MCF 10A (cell line): ENCODE measurements at regions not wholly inside any gene's neighbourhood (a gene's known extent, or its start where the extent isn't known, plus 50 kb on each side); places are given as distances from the start of the nearest gene placed in this dataset.

Experiments used
- BruUV-seq: library from RNA; stranded (reverse); fragments of 400-500 nt; replicated peaks from 2 replicates; lab custom pipeline; 2021; lab: Mats Ljungman, UMichigan
- CTCF ChIA-PET: fragments of 300-600 bp; sonication (Branson Sonifier 250); formaldehyde crosslinking; extraction: SDS; loops from one replicate; lab custom pipeline; 2021; ENCODE audit warnings: antibody characterized with exemption, inconsistent platforms; lab: Yijun Ruan, JAX
- POLR2A ChIA-PET: fragments of 300-600, 350-650 bp; sonication (Branson Sonifier 250); formaldehyde crosslinking; extraction: SDS; loops from one replicate; lab custom pipeline; 2020; ENCODE audit warnings: antibody characterized with exemption, inconsistent platforms; lab: Yijun Ruan, JAX
- DNase-seq: peaks from one replicate; pipeline ENCODE4 v3.0.0-alpha.2; 2018; ENCODE audit not compliant: unreplicated experiment
- H3K27ac Mint-ChIP-seq: one replicate; pipeline ENCODE4 v1.8.0; 2022; ENCODE audit warnings: mild to moderate bottlenecking, low read depth, mixed read lengths; ENCODE audit not compliant: unreplicated experiment
- H3K27me3 Mint-ChIP-seq: one replicate; pipeline ENCODE4 v1.8.0; 2022; ENCODE audit warnings: mixed read lengths; ENCODE audit not compliant: insufficient read depth, unreplicated experiment
- H3K36me3 Mint-ChIP-seq: one replicate; pipeline ENCODE4 v1.8.0; 2022; ENCODE audit warnings: mild to moderate bottlenecking, moderate library complexity, mixed read lengths; ENCODE audit not compliant: insufficient read depth, unreplicated experiment
- H3K4me1 Mint-ChIP-seq: one replicate; pipeline ENCODE4 v1.8.0; 2022; ENCODE audit warnings: mixed read lengths; ENCODE audit not compliant: insufficient read depth, unreplicated experiment
- H3K4me3 Mint-ChIP-seq: one replicate; pipeline ENCODE4 v1.8.0; 2022; ENCODE audit warnings: mild to moderate bottlenecking, moderate library complexity, mixed read lengths; ENCODE audit not compliant: unreplicated experiment
- H3K9me3 Mint-ChIP-seq: one replicate; pipeline ENCODE4 v1.8.0; 2022; ENCODE audit warnings: mixed read lengths; ENCODE audit not compliant: unreplicated experiment
- intact Hi-C: fragments of 100-400 bp; cut with micrococcal nuclease; formaldehyde crosslinking; loops from 2 replicates; pipeline ENCODE4 v1.14.1; 2022
- TF ChIP-seq, protein P1 (sequence below): fragments of 200-600 bp; IDR thresholded peaks from one replicate; pipeline ENCODE4 v1.8.0; 2022; ENCODE audit warnings: antibody characterized with exemption, mild to moderate bottlenecking; ENCODE audit not compliant: unreplicated experiment

DNA sequence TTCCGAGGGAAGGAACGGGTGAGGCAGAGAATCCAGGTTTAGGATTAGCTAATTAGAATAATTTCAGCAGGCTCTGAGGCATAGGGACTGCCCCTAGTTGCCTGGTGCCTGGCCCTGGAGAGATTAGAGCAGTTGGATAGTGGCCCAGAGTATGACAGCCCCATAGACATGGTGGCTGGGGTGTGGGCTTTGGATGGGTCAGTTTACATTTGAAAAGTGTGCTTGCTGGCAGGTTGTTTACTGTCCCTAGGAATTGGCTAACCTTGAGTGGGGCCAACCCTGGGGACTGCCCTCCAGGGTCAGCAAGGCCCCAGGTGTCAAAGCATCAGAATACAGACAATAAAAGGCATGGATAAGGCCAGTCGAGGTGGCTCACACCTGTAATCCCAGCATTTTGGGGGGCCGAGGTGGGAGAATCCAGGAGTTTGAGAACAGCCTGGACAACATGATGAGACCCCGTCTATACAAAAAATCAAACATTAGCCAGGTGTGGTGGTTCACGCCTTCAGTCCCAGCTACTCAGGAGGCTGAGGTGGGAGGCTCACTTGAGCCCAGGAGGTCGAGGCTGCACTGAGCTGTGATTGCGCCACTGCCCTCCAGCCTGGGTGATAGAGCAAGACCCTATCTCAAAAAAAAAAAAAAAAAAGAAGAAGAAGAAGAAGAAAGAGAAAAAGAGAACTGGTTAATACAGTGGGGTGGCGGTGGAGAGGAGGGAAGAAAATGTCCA is 182.3 kb upstream of the PWP1 start:
- Mint-ChIP-seq H3K27me3 (no peaks in the 10 kb centered on the region), H3K4me1 (no peaks in the 10 kb centered on the region), H3K4me3 (no peak overlapping the region), H3K27ac (no peak overlapping the region), H3K36me3 (no peaks in the 10 kb centered on the region), H3K9me3 (no peaks in the 10 kb centered on the region)
- ChIA-PET CTCF (no interaction called here), POLR2A (no interaction called here)
- no TSS peak for BruUV-seq
- intact Hi-C loops = no loop called here
- TF ChIP-seq, protein P1, sequence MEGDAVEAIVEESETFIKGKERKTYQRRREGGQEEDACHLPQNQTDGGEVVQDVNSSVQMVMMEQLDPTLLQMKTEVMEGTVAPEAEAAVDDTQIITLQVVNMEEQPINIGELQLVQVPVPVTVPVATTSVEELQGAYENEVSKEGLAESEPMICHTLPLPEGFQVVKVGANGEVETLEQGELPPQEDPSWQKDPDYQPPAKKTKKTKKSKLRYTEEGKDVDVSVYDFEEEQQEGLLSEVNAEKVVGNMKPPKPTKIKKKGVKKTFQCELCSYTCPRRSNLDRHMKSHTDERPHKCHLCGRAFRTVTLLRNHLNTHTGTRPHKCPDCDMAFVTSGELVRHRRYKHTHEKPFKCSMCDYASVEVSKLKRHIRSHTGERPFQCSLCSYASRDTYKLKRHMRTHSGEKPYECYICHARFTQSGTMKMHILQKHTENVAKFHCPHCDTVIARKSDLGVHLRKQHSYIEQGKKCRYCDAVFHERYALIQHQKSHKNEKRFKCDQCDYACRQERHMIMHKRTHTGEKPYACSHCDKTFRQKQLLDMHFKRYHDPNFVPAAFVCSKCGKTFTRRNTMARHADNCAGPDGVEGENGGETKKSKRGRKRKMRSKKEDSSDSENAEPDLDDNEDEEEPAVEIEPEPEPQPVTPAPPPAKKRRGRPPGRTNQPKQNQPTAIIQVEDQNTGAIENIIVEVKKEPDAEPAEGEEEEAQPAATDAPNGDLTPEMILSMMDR = no peak
- no peak for DNase-seq

DNA sequence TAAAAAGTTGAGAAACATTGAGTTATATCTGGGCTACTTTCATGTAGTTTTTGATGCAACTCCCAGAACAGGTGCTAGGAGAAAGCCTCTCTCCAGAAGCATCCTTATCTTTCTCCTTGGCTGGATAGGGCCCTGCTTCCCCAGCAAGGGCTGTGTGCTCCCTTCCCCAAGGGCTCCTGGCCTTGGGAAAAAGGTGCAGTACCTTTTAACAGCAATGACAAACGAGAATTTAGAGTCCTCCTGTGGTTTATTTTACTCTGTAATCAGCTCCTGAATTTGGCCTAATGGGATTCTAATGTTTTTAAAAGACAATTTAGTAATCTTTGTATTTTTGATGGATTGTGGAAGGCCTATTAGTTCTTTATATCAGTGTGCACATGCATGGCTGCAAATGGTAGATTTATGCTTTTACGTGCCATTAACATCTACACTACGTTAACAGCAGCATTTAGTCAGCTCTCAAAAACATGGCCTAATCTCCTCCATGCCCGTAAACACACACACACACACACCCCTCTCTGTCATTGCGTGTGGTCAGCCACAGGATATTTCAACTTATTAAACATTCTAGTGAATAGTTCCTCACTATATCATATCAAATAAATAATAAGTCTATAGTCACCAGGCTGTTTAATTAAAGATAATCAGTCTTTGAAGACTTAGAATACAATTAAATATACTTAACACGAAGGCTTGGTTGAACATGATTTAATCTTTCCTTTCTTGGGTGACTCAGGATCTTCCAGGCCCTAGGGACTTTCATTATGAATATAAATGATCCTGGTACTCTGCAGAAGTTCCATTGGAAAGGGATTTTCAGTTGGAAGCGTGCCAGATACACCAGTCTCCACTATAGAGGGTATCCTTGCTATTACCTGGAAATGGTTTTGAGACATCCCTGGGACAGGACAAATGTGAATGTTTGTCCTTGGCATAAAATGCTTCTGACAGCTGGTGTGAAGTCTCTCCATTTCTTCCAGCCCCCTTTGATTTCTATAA is 181.4 kb upstream of the PWP1 start:
- TF ChIP-seq, protein P1 = no peak
- intact Hi-C loops = no loop called here
- BruUV-seq = no TSS peak
- no peaks in the 10 kb centered on the region for H3K27me3 Mint-ChIP-seq
- no peak overlapping the region for H3K27ac Mint-ChIP-seq
- ChIA-PET POLR2A (no interaction called here), CTCF (no interaction called here)
- no peaks in the 10 kb centered on the region for H3K36me3 Mint-ChIP-seq
- no peak for DNase-seq
- H3K4me1 Mint-ChIP-seq = no peaks in the 10 kb centered on the region
- no peaks in the 10 kb centered on the region for H3K9me3 Mint-ChIP-seq
- no peak overlapping the region for H3K4me3 Mint-ChIP-seq

DNA sequence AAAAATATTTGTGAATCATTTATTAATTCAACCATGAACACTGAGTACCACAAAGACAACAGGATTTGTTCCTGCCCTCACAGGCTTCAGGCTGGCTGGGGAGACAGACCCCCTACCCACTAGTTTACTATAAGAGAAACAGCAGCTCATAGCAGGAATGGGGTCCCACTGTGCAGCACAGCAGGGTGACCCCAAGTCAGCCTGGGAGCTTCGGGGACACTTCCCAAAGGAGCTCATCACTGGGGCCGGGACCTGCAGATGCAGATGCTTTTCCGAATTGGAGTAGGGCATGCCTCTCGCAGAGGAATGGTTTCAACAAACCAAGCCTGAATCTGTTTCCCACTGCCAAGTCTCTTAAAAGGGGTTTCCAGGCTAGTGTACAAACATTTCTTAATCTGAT is 176.2 kb upstream of the PWP1 start:
- H3K4me1 Mint-ChIP-seq = peaks cover 7% of the 10 kb centered on the region
- H3K4me3 Mint-ChIP-seq = no peak overlapping the region
- H3K36me3 Mint-ChIP-seq = no peaks in the 10 kb centered on the region
- no TSS peak for BruUV-seq
- intact Hi-C loops = no loop called here
- no peaks in the 10 kb centered on the region for H3K27me3 Mint-ChIP-seq
- ChIA-PET POLR2A (no interaction called here), CTCF (no interaction called here)
- H3K9me3 Mint-ChIP-seq = no peaks in the 10 kb centered on the region
- no peak overlapping the region for H3K27ac Mint-ChIP-seq
- DNase-seq = no peak
- TF ChIP-seq, protein P1 = no peak

DNA sequence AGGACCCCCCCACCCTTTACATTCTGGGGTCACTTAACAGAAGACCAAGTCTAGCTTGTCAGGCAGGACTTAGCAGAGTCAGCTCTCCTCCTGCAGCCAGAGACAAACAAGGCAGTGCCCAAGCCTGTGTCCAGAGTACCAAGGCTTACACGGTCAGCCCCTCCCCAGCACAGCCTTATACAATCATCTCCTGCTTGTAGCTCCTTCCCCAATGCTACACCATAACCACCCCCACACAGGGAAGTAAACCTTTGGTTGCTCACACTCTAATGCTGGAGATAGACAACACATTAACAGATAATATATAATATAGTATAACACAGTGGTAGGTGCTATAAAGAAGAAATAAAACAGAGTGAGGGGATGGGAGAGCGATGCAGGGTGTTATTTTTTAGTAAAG is 175.4 kb upstream of the PWP1 start:
- DNase-seq = no peak
- Mint-ChIP-seq H3K4me3 (no peak overlapping the region), H3K27ac (no peak overlapping the region), H3K9me3 (no peaks in the 10 kb centered on the region), H3K36me3 (no peaks in the 10 kb centered on the region), H3K27me3 (no peaks in the 10 kb centered on the region), H3K4me1 (peaks cover 12% of the 10 kb centered on the region)
- CTCF ChIA-PET = interaction anchor here (0.6 to 1.3 kb wide), 2 partner anchors 9 to 327 kb away, joined by 4 to 5 read pairs; no protein-coding TSS in a partner anchor
- TF ChIP-seq, protein P1 = no peak
- intact Hi-C loops = loop anchor here (10.0 kb wide), 1 partner anchor 45 kb away; no protein-coding TSS in a partner anchor
- POLR2A ChIA-PET = no interaction called here
- no TSS peak for BruUV-seq
